ENCODE measurements at regions not wholly inside any gene's neighbourhood (a gene's known extent, or its start where the extent isn't known, plus 50 kb on each side); places are given as distances from the start of the nearest gene placed in this dataset.

DNA sequence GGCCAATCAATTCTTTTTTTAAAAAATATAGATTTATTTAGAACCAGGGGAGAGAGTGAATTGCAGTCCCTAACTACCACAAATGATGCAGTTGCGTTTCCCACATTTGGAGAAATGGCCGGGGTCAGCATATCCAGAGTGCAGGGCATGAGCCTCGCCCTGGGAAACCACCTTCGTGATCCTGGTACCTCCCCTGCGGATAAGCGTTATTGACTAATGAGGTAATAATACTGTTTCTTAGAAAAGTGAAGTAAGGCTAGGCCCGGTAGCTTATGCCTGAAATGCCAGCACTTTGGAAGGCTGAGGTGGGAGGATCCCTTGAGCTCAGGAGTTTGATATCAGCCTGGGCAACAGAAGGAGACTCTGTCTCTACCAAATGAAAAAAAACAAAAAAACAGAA is 111.5 kb upstream of the SLC45A1 start:
- no peak for DNase-seq (ENCODE audit: low spot score in 2 of 2)
- H3K27me3 ChIP-seq = no peaks in the 10 kb centered on the region
- H3K27ac ChIP-seq = no peak overlapping the region
- no peaks in the 10 kb centered on the region for H3K36me3 ChIP-seq
- TF ChIP-seq, protein P1, sequence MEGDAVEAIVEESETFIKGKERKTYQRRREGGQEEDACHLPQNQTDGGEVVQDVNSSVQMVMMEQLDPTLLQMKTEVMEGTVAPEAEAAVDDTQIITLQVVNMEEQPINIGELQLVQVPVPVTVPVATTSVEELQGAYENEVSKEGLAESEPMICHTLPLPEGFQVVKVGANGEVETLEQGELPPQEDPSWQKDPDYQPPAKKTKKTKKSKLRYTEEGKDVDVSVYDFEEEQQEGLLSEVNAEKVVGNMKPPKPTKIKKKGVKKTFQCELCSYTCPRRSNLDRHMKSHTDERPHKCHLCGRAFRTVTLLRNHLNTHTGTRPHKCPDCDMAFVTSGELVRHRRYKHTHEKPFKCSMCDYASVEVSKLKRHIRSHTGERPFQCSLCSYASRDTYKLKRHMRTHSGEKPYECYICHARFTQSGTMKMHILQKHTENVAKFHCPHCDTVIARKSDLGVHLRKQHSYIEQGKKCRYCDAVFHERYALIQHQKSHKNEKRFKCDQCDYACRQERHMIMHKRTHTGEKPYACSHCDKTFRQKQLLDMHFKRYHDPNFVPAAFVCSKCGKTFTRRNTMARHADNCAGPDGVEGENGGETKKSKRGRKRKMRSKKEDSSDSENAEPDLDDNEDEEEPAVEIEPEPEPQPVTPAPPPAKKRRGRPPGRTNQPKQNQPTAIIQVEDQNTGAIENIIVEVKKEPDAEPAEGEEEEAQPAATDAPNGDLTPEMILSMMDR (IDR thresholded peaks at IDR 0.05) = no peak
- no peak overlapping the region for H3K4me3 ChIP-seq
- peaks cover 8 to 34% of the 10 kb centered on the region in 2 donors for H3K4me1 ChIP-seq
- H3K9me3 ChIP-seq = no peaks in the 10 kb centered on the region
- intact Hi-C loops (cut with DNase I) = no loop called here

DNA sequence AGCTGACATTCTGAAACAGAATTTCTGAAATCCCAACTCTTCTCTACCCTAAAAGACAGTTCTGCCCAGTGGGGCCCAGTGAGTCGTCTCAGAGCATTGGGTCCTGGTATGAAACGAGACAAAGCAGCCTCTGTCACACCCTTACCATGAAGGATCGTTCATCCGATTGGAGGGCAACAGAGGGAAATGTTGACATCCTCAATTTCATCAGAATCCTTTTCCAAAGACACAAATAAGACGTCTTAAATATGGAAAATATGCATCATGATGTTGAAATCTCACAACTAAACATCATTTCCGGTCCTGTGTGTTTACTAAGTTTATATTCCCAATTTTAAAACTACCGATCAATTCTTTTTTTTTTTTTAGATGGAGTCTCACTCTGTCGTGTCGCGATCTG is 112.1 kb upstream of the SLC45A1 start:
- Histone ChIP-seq H3K9me3 (no peaks in the 10 kb centered on the region), H3K36me3 (no peaks in the 10 kb centered on the region), H3K27ac (peak overlapping the region in 1 of 2 donors; percentile 5), H3K27me3 (no peaks in the 10 kb centered on the region), H3K4me3 (no peak overlapping the region), H3K4me1 (peaks cover 11 to 39% of the 10 kb centered on the region in 2 donors)
- TF ChIP-seq, protein P1 (IDR thresholded peaks at IDR 0.05) = no peak
- no peak for DNase-seq (ENCODE audit: low spot score in 2 of 2)
- intact Hi-C loops (cut with DNase I) = no loop called here

GRCh38 chr1:8204826-8205225 is 113.1 kb upstream of the SLC45A1 start:
- intact Hi-C loops (cut with DNase I) = loop anchor here (5.0 kb wide), 2 partner anchors 108 to 163 kb away; no protein-coding TSS in a partner anchor
- H3K4me1 ChIP-seq = peaks cover 11 to 43% of the 10 kb centered on the region in 2 donors
- no peak overlapping the region for H3K4me3 ChIP-seq
- H3K27me3 ChIP-seq = no peaks in the 10 kb centered on the region
- peak overlapping the region; percentile 97 to 99 for H3K27ac ChIP-seq
- DNase-seq (ENCODE audit: low spot score in 2 of 2) = no peak
- H3K36me3 ChIP-seq = no peaks in the 10 kb centered on the region
- TF ChIP-seq, protein P1 (IDR thresholded peaks at IDR 0.05) = no peak
- H3K9me3 ChIP-seq = no peaks in the 10 kb centered on the region

GRCh38 chr1:8203551-8203950 is 114.4 kb upstream of the SLC45A1 start:
- no peak for DNase-seq (ENCODE audit: low spot score in 2 of 2)
- H3K4me1 ChIP-seq = peaks cover 11 to 45% of the 10 kb centered on the region in 2 donors
- intact Hi-C loops (cut with DNase I) = loop anchor here (2.0 to 5.0 kb wide), 4 partner anchors 83 to 177 kb away; partner anchors contain the start of gene ERRFI1
- H3K4me3 ChIP-seq = no peak overlapping the region
- H3K27ac ChIP-seq = peak overlapping the region; percentile 97 to 99
- H3K36me3 ChIP-seq = no peaks in the 10 kb centered on the region
- H3K9me3 ChIP-seq = no peaks in the 10 kb centered on the region
- TF ChIP-seq, protein P1 (IDR thresholded peaks at IDR 0.05) = no peak
- no peaks in the 10 kb centered on the region for H3K27me3 ChIP-seq

GRCh38 chr1:8203056-8203455 is 114.9 kb upstream of the SLC45A1 start:
- H3K4me1 ChIP-seq = peaks cover 11 to 46% of the 10 kb centered on the region in 2 donors
- TF ChIP-seq, protein P1 (IDR thresholded peaks at IDR 0.05) = no peak
- intact Hi-C loops (cut with DNase I) = loop anchor here (2.0 to 5.0 kb wide), 4 partner anchors 82 to 176 kb away; partner anchors contain the start of gene ERRFI1
- H3K27me3 ChIP-seq = no peaks in the 10 kb centered on the region
- H3K36me3 ChIP-seq = no peaks in the 10 kb centered on the region
- H3K4me3 ChIP-seq = no peak overlapping the region
- DNase-seq (ENCODE audit: low spot score in 2 of 2) = no peak
- H3K9me3 ChIP-seq = no peaks in the 10 kb centered on the region
- peak overlapping the region; percentile 97 to 99 for H3K27ac ChIP-seq
